Fibroblast of skin of back (primary cell): ENCODE measurements at regions not wholly inside any gene's neighbourhood (a gene's known extent, or its start where the extent isn't known, plus 50 kb on each side); places are given as distances from the start of the nearest gene placed in this dataset.
A peak's percentile ranks its signal among the peaks of the same experiment; 100 is the strongest.
"Not testable (repeated sequence)": the region's sequence is repeated elsewhere in the genome, so short reads cannot be mapped to it uniquely, and the experiment has no call there.

ENCODE experiments used
- DNase-seq: peaks from one replicate; pipeline ENCODE4 v3.0.0-alpha.2; 2013

DNA sequence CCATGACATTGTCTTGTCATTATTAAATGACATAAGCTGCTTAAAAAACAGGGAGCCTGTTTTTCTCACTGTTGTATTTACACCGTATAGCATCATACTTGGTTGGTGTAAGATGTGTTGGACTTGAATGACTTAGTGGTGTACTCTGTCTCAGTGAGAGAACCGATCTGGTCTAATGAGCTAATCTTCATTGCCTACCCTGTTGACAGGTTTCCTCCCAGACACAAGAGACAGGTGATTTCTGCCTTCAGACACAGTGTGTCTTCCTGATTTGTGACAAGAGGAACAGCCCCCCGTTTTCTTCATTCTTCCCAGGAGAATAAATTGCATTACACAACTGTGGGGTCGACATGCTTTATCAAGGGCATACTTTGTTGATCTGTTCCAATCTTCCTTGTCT is 137.2 kb upstream of the ID4 start:
- DNase-seq, result no peak

- DNase-seq, result peak; percentile 28
Observed at GRCh38 chr6:19705606-19706005, 131.6 kb upstream of the ID4 start.

DNA sequence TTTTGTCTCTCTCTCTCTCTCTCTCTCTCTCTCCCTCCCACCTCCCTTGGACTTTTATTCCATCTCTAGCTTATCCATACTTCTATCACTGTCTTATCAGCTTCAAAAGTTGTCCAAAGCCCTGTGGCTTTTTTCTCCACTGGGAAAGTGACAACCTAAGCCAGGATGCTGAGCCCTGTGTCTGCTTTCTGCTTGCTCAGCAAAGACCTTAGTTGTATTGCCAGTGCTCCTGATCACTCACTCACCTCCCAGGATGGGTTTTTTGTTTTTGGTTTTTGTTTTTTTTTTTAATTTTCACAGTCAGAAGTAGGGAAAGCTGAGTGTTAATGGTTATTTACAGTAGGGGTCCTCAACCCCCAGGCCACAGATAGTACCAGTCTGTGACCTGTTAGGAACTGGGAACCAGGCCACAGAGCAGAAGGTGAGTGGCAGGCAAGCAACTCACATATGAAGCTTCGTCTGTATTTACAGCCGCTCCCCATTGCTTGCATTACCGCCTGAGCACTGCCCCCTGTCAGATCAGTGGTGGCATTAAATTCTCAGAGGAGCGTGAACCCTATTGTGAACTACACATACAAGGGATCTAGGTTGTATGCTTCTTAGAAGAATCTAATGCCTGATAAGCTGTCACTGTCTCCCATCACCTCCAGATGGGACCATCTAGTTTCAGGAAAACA is 125.0 kb upstream of the ID4 start:
- no peak for DNase-seq

DNA sequence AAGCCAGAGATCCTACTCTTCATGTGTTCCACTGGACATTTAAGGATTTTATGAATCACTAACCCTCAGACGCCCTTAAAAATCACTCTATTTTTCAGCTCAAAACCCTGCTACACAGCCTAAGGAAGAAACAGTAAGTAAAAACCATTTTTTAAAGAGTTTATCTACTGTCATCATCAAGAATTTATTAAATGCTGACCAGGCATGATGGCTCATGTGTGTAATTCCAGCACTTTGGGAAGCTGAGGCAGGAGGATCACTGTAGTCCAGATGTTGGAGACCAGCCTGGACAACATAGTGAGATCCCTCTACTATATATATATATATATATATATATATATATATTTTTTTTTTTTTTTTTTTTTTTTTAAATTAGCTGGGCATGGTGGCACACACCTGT is 124.2 kb upstream of the ID4 start:
- DNase-seq, result no peak

DNA sequence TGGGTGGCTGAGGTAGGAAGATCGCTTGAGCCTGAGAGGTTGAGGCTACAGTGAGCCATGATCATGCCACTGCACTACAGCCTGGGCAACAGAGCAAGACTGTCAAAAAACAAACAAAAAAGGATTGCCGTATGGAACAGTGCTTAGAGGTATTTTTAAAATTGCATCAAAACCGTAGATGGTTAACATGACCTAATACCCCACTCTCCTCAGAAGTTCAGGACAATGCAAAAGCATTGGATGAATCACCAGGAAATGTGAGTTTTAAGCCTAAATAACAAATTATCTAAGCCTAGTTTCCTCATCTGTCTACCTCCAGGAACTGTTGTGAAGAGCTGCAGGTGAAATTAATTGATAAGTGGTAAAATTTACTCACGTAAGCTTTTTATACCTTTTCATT is 123.8 kb upstream of the ID4 start:
- DNase-seq, result peak; percentile 36

- peak; percentile 48 for DNase-seq
Observed at GRCh38 chr6:19713984-19714383, 123.2 kb upstream of the ID4 start.

GRCh38 chr6:19714434-19715166 is 122.6 kb upstream of the ID4 start:
- no peak for DNase-seq

GRCh38 chr6:19715167-19715551 is 122.0 kb upstream of the ID4 start:
- no peak for DNase-seq

GRCh38 chr6:19719691-19720128 is 117.5 kb upstream of the ID4 start:
- DNase-seq, result peak; percentile 81

DNA sequence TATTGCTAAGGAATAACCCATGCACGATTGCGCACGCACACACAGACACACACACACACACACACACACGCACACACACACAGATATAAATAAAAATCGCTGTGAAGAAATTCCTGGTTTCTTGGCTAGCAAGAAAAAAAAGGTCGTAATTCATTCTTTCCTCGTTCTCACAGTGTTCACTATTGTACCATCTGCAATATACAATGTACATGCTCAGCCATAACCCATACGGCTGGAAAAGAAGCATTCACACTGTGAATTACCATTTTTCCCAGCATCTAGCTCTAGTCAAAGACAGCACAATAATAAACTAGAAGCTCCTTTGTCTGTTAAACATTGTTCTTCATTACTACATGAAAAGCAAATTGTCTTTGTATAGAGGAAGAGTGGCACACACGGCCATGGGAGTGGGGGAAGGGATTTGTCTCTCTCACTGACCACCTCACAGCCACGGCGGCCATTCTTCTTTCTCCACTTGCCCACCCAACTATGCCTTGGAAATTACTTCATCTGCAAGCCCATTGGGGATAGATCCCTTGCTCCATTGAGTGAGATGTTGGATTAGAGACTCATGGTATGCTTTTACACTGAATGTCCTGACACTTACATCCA is 115.3 kb upstream of the ID4 start:
- no peak for DNase-seq

DNA sequence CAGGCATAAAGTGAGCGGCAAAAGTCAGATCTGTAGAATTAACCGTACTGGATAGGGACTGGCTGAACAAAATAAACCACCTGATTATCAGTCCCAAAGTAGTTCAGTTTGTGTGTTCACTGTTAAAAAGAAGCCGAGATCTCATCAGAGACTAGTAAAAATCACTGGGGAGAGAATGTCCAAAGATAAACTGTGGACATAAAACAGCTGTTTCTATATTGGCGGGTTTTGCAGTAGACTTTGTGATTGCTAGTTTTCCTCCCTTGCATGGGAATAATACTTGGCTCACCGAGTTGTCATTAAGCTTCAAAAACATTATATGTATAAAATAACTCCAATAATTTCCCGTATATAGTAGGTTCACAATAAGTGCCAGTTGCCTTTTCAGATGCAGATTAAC is 114.2 kb upstream of the ID4 start:
- DNase-seq, result no peak

DNA sequence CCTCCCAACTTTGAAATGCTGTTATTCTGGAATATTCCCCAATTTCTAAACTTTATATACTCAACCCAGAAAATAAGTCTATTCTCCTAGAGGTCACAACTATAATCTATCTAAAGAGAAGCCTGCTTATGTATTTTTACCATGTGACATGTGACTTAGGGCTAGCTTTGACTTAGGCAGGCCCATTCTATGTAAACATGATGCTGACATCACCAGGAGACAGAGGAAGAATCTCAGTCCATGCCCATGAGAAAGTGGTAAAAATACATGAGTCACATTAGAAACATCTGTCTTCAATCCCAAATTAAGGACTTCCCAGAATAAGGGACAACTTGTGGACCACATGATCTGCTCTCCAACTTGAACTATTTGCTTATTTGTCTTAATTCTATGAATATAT is 113.6 kb upstream of the ID4 start:
- peak; percentile 96 for DNase-seq

GRCh38 chr6:19725436-19725835 is 111.7 kb upstream of the ID4 start:
- not testable (repeated sequence) for DNase-seq

DNA sequence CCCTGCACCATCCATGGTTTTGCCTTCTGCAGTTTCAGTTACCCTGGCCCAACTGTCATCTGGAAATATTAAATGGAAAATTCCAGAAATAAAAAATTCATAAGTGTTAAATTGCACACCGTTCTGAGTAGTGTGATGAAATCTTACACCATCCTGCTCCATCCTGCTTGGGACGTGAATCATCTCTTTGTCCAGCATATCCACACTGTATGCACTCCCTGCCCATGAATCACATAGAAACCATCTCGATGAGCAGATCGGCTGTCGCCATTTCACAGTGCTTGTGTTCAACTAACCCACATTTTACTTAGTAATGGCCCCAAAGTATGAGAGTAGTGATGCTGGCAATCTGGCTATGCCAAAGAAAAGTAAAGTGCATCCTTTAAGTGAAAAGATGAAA is 105.9 kb upstream of the ID4 start:
- DNase-seq, result peak; percentile 96

- DNase-seq, result no peak
Observed at GRCh38 chr6:19734061-19734460, 103.1 kb upstream of the ID4 start.

GRCh38 chr6:19734519-19734918 is 102.7 kb upstream of the ID4 start:
- no peak for DNase-seq

GRCh38 chr6:19736066-19736465 is 101.1 kb upstream of the ID4 start:
- DNase-seq, result no peak

- DNase-seq, result no peak
Observed at GRCh38 chr6:19738010-19738409, 99.2 kb upstream of the ID4 start.

- DNase-seq, result no peak
Observed at GRCh38 chr6:19749722-19750121, 87.4 kb upstream of the ID4 start.

GRCh38 chr6:19752746-19753145 is 84.4 kb upstream of the ID4 start:
- DNase-seq, result no peak

DNA sequence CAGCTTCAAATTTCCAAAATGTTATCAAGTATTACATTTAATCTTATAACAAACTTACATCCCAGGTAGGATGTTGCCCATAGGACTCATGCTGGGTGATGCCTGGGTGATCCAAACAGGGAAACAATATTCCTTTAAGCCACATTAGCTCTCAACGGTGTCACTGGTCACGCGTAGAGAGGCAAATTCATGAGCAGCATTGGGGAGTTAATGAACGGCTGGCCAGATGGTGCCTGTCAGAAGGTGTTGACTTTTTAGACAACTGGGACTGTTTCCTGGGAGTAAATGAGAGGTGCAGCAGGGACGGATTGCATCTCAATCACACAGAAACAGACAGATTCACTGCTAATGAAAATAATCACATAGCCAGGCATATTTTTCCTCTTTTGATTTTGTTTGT is 83.3 kb upstream of the ID4 start:
- no peak for DNase-seq

DNA sequence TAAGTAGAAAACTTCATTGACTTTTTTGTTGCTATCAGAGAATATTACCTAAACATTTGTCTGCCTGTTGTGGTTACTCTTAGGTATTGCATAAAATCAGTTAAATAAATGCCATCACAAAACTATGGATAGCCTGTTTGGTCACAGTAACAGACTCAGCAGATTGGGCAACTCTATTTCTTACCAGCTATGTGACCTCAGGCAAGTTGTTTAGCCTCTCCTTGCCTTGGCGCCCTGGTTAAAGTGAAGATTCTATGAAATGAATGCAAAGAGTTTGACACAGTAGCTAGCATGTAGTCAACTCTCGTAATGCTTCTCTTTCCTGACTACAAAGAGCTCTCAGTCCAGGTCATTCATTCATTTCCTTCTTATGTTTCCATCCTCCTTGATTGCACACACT is 82.5 kb upstream of the ID4 start:
- DNase-seq, result no peak

DNA sequence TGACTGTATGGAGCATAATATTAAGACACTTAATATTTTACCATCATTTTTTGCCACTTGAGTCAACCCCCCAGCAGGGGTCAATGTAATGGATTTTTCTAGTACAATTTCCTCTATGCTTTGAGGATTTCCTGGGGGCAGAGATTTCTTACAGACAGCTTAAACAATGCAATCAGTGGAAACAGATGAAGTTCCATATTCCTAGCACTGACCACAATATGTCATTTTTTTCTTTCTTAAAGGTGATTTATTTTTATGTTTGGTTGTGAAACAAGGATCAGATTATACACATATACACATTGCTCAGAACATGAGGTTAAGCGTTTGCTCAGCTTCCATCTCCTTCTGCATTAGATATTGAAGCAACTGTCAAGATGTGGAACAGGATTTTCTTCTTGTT is 82.0 kb upstream of the ID4 start:
- no peak for DNase-seq

- DNase-seq, result peak; percentile 81
Observed at GRCh38 chr6:19757036-19757435, 80.1 kb upstream of the ID4 start.
